Stimulated activated CD8-positive, alpha-beta memory T cell treated with anti-CD3 and anti-CD28 coated beads, Interleukin-15, amount 100 ng/mL, for 4 hours (primary cell): ENCODE measurements at regions not wholly inside any gene's neighbourhood (a gene's known extent, or its start where the extent isn't known, plus 50 kb on each side); places are given as distances from the start of the nearest gene placed in this dataset.

ENCODE experiments used
- DNase-seq, 2 donors: peaks; one replicate each; pipeline ENCODE4 v3.0.0-alpha.2; 2020; ENCODE audit warnings: low read depth in 2 of 2

GRCh38 chr6:113340371-113340770, 516.8 kb upstream of the MARCKS start:
- no peak for DNase-seq

GRCh38 chr6:113343940-113344339, 513.2 kb upstream of the MARCKS start:
- DNase-seq: no peak

- DNase-seq: no peak
Measured at GRCh38 chr6:113344969-113345368, 512.2 kb upstream of the MARCKS start.

GRCh38 chr6:113347436-113347835, 509.7 kb upstream of the MARCKS start:
- DNase-seq: no peak

GRCh38 chr6:113350461-113350860, 506.7 kb upstream of the MARCKS start:
- no peak for DNase-seq

- DNase-seq: no peak
Measured at GRCh38 chr6:113351173-113351834, 505.8 kb upstream of the MARCKS start.

- no peak for DNase-seq
Measured at GRCh38 chr6:113352029-113352801, 504.9 kb upstream of the MARCKS start.

GRCh38 chr6:113352831-113353230, 504.3 kb upstream of the MARCKS start:
- DNase-seq: no peak

- DNase-seq: no peak
Measured at GRCh38 chr6:113353392-113353791, 503.8 kb upstream of the MARCKS start.

- DNase-seq: no peak
Measured at GRCh38 chr6:113354204-113354895, 502.8 kb upstream of the MARCKS start.

GRCh38 chr6:113356139-113356538, 501.0 kb upstream of the MARCKS start:
- DNase-seq: no peak

- no peak for DNase-seq
Measured at GRCh38 chr6:113357041-113357440, 500.1 kb upstream of the MARCKS start.

GRCh38 chr6:113358063-113358583, 499.0 kb upstream of the MARCKS start:
- no peak for DNase-seq

- DNase-seq: no peak
Measured at GRCh38 chr6:113359155-113360140, 497.7 kb upstream of the MARCKS start.

- no peak for DNase-seq
Measured at GRCh38 chr6:113361014-113361645, 496.0 kb upstream of the MARCKS start.

GRCh38 chr6:113362301-113363047, 494.7 kb upstream of the MARCKS start:
- DNase-seq: no peak

GRCh38 chr6:113363048-113363798, 493.9 kb upstream of the MARCKS start:
- no peak for DNase-seq

- DNase-seq: no peak
Measured at GRCh38 chr6:113363866-113364265, 493.3 kb upstream of the MARCKS start.

GRCh38 chr6:113364766-113365165, 492.4 kb upstream of the MARCKS start:
- DNase-seq: no peak
